GM12875 (cell line): ENCODE measurements at regions not wholly inside any gene's neighbourhood (a gene's known extent, or its start where the extent isn't known, plus 50 kb on each side); places are given as distances from the start of the nearest gene placed in this dataset.

Experiments
- H3K4me3 ChIP-seq: one replicate; pipeline ENCODE4 v1.5.1; 2011; ENCODE audit warnings: low read depth, low read length, control low read depth
- TF ChIP-seq, protein P1 (sequence below): IDR thresholded peaks from 2 replicates; pipeline ENCODE4 v1.5.1; 2011; ENCODE audit warnings: low read depth, mild to moderate bottlenecking, control low read depth, inconsistent platforms, low read length, moderate library complexity, borderline replicate concordance; ENCODE audit not compliant: insufficient read depth

DNA sequence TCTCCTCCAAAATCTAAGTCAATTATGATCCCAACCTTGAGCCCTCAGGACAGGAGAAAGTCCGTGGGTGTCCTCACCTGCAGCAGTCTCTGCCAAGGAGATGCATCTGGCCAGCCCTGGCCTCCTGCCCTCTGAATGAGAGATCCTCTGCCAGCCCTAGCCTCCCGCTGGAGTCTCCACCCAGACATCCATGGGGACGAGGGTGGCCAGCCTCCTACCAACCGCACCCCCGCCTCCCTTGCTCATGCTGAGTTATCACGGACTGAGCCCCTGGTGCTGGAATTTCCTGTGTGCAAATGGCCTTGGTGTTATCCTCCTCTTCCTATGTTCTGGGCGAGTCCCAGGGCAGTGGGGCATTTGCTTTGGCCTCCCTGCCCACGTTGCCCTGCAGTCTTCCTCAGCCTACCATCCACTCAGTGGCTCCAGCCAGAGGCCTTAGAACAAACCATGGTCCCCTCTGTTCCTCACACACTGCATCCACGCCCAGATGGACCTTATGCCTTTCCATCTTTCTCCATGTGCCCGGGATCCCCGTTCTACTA is 116.4 kb downstream of the ACKR3 start:
- no peak overlapping the region for H3K4me3 ChIP-seq
- TF ChIP-seq, protein P1, sequence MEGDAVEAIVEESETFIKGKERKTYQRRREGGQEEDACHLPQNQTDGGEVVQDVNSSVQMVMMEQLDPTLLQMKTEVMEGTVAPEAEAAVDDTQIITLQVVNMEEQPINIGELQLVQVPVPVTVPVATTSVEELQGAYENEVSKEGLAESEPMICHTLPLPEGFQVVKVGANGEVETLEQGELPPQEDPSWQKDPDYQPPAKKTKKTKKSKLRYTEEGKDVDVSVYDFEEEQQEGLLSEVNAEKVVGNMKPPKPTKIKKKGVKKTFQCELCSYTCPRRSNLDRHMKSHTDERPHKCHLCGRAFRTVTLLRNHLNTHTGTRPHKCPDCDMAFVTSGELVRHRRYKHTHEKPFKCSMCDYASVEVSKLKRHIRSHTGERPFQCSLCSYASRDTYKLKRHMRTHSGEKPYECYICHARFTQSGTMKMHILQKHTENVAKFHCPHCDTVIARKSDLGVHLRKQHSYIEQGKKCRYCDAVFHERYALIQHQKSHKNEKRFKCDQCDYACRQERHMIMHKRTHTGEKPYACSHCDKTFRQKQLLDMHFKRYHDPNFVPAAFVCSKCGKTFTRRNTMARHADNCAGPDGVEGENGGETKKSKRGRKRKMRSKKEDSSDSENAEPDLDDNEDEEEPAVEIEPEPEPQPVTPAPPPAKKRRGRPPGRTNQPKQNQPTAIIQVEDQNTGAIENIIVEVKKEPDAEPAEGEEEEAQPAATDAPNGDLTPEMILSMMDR = no peak

DNA sequence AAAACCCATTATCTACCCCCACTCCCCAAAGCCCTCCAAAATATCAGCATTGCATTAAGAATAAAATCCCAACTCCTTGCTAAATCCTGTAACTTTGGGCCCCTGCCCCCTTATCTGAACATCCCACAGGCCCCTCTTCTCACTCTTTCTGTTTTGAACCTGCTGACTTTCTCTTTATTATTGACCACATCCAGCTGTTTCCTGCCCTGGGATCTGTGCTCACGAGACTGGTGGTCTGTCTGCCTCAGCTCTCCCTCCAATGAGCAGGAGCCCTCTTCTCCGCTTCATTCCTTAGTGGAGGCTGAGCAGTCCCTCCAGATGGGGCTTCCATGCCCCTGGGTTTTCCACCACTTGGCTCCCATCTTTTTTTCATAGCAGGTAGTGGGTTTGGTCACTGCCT is 116.9 kb downstream of the ACKR3 start:
- H3K4me3 ChIP-seq = no peak overlapping the region
- TF ChIP-seq, protein P1 = no peak

DNA sequence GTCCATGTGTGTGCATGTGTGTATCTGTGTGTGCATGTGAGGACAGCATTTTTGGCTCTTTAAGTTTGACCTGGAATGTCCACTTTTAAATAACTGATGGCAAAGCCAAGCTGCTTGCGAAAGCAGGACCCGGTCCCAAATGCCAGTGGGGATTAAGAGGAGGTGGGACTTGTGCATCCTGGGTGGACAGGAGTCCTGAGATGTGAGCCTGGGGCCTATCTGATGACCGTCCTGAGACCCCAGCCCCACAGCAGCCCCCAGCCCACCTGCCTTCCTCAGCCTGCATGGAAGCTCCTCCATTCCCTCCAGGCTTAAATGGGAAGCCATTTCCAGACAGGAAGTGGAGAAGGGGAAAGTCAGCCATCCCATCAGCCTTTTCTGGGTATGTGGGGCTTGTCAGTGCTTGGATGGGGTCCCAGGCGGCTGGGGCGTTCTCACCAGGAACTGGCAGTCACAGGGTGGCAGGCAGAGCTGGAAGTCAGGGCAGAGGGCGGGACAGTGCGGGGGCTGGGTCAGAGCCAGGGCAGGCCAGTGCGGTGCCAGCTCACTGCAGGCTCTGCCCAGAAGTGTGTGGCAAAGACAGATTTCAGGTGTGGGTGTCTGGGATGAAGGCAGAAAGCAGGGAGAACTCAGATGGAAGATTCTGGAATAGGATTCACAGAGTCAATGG is 117.8 kb downstream of the ACKR3 start:
- TF ChIP-seq, protein P1 = no peak
- H3K4me3 ChIP-seq = no peak overlapping the region

DNA sequence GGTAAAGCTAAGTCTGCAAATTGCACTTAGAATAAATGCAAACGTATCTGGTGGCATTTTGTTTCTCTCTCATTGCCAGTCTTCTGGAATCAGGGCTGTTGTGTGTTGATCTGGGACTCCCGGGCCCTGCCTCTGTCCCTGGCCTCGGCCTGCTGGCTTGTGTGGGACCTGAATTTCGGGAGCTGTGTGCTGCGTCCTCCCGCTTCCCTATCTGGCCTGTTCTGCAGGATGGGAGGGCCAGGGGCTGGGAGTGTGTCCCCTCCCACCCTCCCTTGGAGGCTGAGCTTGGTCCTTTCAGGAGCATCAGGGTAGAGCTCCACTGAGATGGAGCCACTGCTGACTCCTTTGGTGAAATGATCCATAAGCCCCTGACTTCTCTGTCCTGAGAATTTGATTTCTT is 118.5 kb downstream of the ACKR3 start:
- H3K4me3 ChIP-seq = no peak overlapping the region
- TF ChIP-seq, protein P1 = no peak

DNA sequence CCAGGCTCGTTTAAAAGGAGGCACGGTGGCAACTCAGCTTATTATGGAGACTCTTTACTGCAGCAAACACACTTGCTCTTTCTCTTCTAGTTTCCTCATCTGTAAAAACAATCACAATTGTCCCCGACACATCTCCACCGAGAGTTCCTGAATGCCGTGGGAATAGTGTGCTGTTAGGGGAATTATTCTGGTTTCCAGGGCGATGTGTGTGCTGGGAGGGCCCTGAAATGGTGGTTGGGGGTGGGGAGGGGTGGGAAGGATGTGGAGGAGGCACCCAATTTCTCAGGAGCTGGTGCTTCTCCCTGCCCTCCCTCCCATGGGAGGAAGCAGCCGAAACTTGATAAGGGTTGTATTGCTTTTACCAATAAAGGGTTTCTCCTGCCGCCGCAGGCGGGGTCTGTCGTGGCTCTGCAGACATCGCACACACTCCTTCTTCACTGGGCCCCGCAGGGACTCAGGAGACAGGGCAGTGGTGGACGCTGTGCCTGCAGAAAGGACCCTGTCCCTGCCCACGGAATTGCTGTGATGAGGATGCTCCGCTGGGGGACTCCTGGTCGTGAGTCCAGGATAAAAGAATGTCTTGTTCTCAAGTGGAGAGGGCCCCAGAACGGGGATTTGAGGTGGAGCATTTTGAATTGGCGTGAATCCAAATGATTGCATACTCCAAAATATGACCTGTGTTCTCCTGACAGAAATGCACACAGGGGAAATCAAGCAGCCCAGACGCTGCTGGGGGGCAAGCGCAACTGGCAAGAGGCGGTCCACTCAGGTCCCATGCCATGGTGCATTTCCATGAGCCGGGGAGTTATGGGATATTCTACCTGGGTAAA is 119.2 kb downstream of the ACKR3 start:
- TF ChIP-seq, protein P1 = no peak
- no peak overlapping the region for H3K4me3 ChIP-seq

DNA sequence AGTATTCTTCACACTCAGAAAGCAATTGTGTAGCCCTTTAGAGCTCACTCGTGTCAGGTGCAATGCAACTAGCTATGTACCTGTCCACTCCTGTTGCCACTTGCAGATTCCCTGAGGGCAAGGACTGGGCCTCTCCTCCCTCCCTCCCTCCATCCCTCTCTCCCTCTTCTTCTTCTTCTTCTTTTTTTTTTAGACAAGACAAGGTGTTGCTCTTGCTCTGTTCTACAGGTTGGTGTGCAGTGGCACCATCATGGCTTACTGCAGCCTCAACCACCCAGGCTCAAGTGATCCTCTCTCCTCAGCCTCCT is 119.7 kb downstream of the ACKR3 start:
- TF ChIP-seq, protein P1 = no peak
- no peak overlapping the region for H3K4me3 ChIP-seq

DNA sequence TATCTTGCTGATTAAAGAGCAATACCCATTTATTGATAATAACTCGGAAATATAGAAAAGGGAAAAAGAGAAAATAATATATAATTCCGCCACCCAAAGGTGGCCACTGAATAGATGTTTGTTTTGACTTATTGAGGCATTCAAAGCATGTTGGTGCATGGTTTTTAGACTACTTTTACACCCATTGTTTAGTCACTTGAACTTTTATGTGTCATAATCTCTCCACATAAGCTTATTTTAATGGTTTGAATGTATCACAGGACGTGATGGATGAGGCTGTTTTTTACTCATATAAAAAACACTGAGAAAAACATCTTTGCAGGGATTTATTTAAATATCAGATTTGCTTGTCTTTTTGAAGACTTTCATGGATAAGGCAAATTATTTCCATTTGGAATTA is 120.4 kb downstream of the ACKR3 start:
- no peak overlapping the region for H3K4me3 ChIP-seq

More for the DNA sequence above, 120.4 kb downstream of the ACKR3 start:
- TF ChIP-seq, protein P1 = no peak
